Muscle of leg (tissue), 3 donors: ENCODE measurements at regions not wholly inside any gene's neighbourhood (a gene's known extent, or its start where the extent isn't known, plus 50 kb on each side); places are given as distances from the start of the nearest gene placed in this dataset.

Experiments used
- DNase-seq: peaks from one replicate; pipeline ENCODE4 v3.0.0; 2013
- H3K27ac ChIP-seq: one replicate; pipeline ENCODE4 v1.5.1; 2013; ENCODE audit warnings: mild to moderate bottlenecking, low read length, control low read depth
- H3K27me3 ChIP-seq: one replicate; pipeline ENCODE4 v1.6.1; 2013; ENCODE audit warnings: low read length; ENCODE audit not compliant: control insufficient read depth, insufficient read depth
- H3K36me3 ChIP-seq: one replicate; pipeline ENCODE4 v1.6.1; 2013; ENCODE audit warnings: low read length; ENCODE audit not compliant: control insufficient read depth, insufficient read depth
- H3K4me1 ChIP-seq: one replicate; pipeline ENCODE4 v1.6.1; 2013; ENCODE audit warnings: low read length; ENCODE audit not compliant: control insufficient read depth, insufficient read depth
- H3K4me3 ChIP-seq: one replicate; pipeline ENCODE4 v1.5.1; 2013; ENCODE audit warnings: low read length, control low read depth
- H3K9me3 ChIP-seq: replicated peaks from 2 replicates; pipeline ENCODE4 v1.6.1; 2013; ENCODE audit warnings: low read depth, low read length; ENCODE audit not compliant: control insufficient read depth
- WGBS: methylation state at CpG from one replicate; pipeline ENCODE4 v1.1.5; 2013; ENCODE audit warnings: missing lambda C conversion rate; ENCODE audit not compliant: insufficient coverage; 5-methylcytosine and 5-hydroxymethylcytosine counted together

DNA sequence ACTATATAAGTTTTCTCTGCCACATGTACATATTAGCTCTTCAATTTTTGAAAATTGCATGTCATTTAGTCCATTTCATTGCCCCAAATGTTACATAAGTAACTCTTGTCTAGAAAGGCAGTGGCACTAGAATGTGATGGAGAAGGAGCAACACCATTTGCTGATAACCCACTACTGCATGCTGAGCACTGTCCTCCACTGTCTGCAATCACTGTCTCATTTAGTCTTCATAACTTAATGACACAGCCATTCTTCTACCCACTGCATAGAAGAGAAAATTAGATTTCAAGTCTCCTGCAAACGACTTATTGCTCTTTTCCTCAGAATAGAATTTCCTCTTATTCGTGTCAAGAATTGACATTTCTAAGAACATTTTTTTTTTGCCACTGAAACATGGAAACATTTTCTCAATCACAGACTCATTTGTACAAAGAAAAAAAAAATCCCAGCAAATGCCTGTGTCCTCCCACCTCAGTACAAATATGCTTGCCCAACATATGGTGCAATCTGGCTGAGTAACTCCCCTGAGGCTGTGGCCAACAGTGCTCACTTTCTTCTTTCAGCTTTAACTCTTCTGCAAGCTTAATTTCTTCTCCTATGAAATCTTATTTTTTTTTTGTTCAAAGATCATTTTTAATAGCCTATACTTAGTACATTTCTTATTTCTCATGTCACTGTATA, 768.6 kb upstream of the HS6ST1 start:
- DNase-seq, result no peak
- Histone ChIP-seq H3K4me1 (no peaks in the 10 kb centered on the region), H3K27ac (no peak overlapping the region), H3K4me3 (no peak overlapping the region), H3K27me3 (no peaks in the 10 kb centered on the region), H3K9me3 (no peaks in the 10 kb centered on the region), H3K36me3 (no peaks in the 10 kb centered on the region)
- 71% methylated on average over 2 of the region's 2 CpGs for WGBS

DNA sequence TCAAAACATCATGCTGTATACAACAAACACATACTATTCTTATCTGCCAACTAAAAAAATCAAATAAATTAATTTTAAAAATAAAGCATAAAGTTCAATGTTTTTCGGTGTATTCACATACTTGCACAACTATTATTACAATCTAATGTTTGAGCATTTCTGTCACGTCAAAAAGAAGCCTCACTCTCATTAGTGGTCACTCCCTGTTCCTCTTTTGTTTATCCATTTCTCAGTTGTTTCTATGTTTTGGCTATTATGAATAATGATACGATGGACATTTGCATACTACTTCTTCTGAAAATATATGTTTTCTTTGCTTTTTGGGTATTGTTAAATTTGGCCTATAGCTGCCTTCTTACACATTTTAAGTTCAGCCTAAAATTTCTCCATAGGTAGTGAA, 773.0 kb upstream of the HS6ST1 start:
- DNase-seq, result no peak
- no CpG with 5 or more reads among the region's 3 CpGs for WGBS
- H3K27me3 ChIP-seq, result no peaks in the 10 kb centered on the region
- no peaks in the 10 kb centered on the region for H3K9me3 ChIP-seq
- H3K36me3 ChIP-seq, result no peaks in the 10 kb centered on the region
- H3K4me3 ChIP-seq, result no peak overlapping the region
- no peak overlapping the region for H3K27ac ChIP-seq
- H3K4me1 ChIP-seq, result no peaks in the 10 kb centered on the region

DNA sequence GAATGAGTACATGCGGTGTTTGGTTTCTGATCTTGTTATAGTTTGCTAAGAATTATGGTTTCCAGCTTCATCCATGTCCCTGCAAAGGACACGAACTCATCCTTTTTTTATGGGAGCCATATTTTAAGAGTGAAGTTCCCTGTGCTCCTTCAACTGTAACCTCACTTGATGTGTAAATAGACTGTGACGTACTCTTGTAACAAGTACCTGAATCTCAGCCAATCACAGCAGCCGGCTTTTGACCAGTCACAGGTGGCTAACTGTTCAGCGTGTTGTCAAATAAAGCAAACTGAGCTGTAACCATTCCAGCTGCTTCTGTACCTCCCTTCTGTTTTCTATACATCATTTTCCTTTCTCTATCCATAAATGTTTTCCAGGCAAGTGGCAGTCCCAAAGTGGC, 774.3 kb upstream of the HS6ST1 start:
- DNase-seq, result no peak
- Histone ChIP-seq H3K9me3 (no peaks in the 10 kb centered on the region), H3K4me1 (no peaks in the 10 kb centered on the region), H3K27me3 (no peaks in the 10 kb centered on the region), H3K4me3 (no peak overlapping the region), H3K36me3 (no peaks in the 10 kb centered on the region), H3K27ac (no peak overlapping the region)
- 20% methylated on average over 2 of the region's 5 CpGs for WGBS

DNA sequence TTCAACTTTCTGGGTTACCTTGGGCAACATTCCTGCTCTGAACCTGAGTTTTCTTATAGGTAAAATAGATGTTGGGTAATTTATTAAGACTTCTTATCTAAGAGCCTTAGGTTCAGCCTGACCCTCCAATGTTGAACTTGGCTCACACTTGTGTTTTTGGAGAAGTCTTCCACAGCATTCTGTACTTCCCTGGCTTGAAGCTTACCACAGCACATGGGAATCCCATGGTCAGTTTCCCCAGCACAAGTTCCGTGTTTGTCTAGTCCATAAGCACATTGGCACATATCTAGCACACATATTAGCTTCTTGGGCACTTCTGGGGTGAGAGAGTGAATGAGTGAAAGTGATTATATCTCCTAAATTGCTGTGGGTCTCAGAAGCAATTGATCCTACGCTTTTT, 782.5 kb upstream of the HS6ST1 start:
- no peaks in the 10 kb centered on the region for H3K9me3 ChIP-seq
- no peaks in the 10 kb centered on the region for H3K4me1 ChIP-seq
- no peak overlapping the region for H3K27ac ChIP-seq
- H3K4me3 ChIP-seq, result no peak overlapping the region
- H3K27me3 ChIP-seq, result no peaks in the 10 kb centered on the region
- no CpG with 5 or more reads among the region's 2 CpGs for WGBS
- DNase-seq, result no peak
- H3K36me3 ChIP-seq, result no peaks in the 10 kb centered on the region

DNA sequence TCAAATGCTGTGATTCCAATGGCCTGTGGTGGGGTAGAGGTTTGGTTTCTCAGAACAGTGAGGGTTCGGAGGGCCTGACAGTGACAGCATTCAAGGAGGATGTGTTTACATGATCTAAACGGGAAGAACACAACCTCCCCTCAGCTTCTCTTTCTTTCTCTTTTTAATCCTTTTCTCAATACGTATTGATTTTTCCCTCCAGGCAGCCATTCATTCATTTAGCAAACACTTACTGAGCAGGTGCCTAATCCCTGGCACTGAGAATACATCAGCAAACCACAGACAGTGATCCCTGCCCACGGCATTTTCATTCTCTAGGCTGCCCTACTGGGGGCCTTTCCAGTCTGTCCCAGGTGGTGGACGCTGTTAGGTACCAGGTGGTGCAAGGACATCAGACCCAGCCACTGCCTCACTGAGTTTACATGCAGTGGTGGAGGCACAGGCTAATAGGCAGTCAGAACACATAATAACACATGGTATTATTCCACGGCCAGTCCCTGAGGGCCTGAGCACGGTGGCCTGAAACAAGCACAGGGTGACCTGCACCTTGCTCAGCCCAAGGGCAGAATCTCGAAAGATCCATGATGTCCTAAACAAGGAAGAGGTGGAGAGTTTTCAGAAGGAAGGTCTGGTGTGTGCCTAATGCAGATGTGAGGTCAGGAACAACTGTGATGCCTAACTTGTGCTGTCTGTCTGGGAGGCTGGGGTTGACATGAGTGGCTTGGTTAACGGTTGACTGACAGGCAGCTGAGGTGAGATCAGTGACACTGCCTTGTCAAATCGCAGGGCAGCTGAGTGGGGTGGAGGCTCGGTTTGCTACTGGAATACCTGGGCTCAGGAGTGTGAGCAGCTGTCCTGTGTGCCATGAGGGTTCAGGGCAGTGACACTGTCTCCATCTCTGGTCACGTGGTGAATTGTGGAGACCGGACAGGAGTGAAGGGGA, 785.5 kb upstream of the HS6ST1 start:
- DNase-seq, result no peak
- no peaks in the 10 kb centered on the region for H3K36me3 ChIP-seq
- H3K9me3 ChIP-seq, result no peaks in the 10 kb centered on the region
- no peaks in the 10 kb centered on the region for H3K27me3 ChIP-seq
- H3K4me1 ChIP-seq, result no peaks in the 10 kb centered on the region
- H3K4me3 ChIP-seq, result no peak overlapping the region
- no peak overlapping the region for H3K27ac ChIP-seq
- 71% methylated on average over 11 of the region's 13 CpGs for WGBS

DNA sequence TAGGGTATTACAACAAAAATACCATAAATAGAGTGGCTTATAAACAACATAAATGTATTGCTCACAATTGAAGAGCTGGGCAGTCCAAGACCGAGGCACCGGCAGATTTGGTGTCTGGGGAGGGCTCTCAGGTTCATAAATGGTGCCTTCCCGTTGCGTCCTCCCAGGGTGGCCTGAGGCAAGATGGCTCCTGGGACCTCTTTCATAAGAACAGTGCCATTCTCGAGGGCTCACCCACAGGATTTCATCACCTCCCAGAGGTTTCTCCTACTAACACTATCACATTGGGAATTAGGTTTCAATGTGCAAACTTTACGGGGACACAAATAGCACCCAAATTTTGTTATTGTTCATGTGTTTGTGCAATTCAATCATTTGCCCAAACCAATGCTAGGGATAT, 793.5 kb upstream of the HS6ST1 start:
- H3K36me3 ChIP-seq, result no peaks in the 10 kb centered on the region
- H3K4me3 ChIP-seq, result no peak overlapping the region
- DNase-seq, result no peak
- 92% methylated on average over 4 of the region's 6 CpGs for WGBS
- no peaks in the 10 kb centered on the region for H3K27me3 ChIP-seq
- no peak overlapping the region for H3K27ac ChIP-seq
- H3K9me3 ChIP-seq, result no peaks in the 10 kb centered on the region
- H3K4me1 ChIP-seq, result no peaks in the 10 kb centered on the region

DNA sequence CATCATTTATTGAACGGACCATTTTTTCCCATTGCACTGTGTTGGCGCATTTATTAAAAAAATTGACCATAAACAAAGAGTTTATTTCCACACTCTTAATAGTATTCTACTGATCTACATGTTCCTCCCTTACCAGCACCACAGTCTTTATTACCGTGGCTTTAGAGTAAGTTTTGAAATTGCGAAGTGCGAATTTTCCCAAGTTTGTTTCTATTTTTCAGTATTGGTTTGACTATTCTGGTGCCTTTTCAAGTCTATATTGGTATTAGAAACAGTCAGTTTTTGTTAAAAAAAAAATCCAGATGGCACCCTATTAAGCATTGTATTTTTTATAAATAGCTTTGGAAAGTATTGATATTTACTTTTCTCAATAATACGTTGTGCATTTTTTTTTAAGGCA, 795.1 kb upstream of the HS6ST1 start:
- Histone ChIP-seq H3K27ac (no peak overlapping the region), H3K4me3 (no peak overlapping the region), H3K27me3 (no peaks in the 10 kb centered on the region), H3K9me3 (no peaks in the 10 kb centered on the region), H3K36me3 (no peaks in the 10 kb centered on the region), H3K4me1 (no peaks in the 10 kb centered on the region)
- DNase-seq, result no peak
- WGBS, result no CpG with 5 or more reads among the region's 6 CpGs

DNA sequence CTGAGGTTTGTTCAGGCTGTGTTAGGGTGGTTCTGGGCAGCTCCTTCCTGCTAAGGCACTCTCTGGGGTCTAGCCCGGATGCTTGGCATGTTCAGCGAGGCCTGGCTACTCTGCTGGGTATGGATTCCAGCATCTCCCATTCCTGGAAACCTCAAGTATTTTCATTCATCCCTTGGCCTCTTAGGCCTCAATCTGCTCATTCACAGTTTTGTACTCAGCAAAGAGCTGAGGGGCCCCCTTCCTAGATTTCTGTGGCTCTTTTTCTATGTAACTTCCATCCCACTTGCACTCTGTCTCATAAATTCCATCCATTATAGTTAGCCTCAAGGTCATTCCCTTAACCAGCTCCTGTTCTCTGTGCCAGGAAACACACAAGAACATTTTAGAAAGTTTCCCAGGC, 798.8 kb upstream of the HS6ST1 start:
- Histone ChIP-seq H3K9me3 (no peaks in the 10 kb centered on the region), H3K4me1 (no peaks in the 10 kb centered on the region), H3K27ac (no peak overlapping the region), H3K4me3 (no peak overlapping the region), H3K27me3 (no peaks in the 10 kb centered on the region), H3K36me3 (no peaks in the 10 kb centered on the region)
- DNase-seq, result peak; percentile 35
- WGBS, result 53% methylated on average over 2 of the region's 2 CpGs

DNA sequence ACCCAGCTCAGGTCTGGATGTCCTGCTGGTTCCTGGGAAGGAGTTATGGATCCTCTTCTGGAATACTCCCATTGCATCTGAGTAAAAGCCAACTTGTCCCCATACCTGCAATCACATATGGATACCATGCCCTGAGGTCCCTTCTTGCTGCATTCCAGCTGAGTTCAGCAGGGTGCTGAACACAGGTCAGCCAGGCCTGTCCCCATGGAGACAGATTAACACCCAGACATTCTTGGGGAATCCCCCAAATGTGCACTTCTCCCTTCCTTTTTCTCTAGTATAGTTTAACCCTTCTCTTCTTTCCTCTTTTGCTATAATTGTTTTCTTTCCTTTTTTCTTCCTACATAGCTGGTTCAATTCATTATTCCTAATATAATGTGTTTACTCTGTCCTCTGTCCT, 799.6 kb upstream of the HS6ST1 start:
- no peaks in the 10 kb centered on the region for H3K9me3 ChIP-seq
- H3K27me3 ChIP-seq, result no peaks in the 10 kb centered on the region
- no peak for DNase-seq
- H3K36me3 ChIP-seq, result no peaks in the 10 kb centered on the region
- no peaks in the 10 kb centered on the region for H3K4me1 ChIP-seq
- no peak overlapping the region for H3K4me3 ChIP-seq
- no peak overlapping the region for H3K27ac ChIP-seq

DNA sequence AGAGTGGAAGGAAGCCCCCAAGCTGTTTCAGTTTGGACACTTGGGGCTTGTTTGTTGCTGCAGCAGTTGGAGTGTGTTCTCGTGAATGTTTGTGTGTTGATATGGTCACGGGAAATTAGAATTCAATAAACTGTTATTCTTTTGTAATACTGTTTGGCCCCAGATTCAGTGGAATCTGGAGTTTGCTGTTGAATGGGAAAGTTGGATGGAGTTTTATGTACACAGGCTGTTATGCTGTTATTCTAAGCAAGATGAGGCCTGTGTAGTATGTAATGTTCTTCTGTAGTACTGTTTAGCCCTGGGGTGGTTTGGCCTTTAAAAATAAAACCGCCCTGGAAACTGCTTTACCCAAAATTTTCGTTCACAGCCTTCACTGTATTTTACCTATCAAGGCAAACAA, 810.4 kb upstream of the HS6ST1 start:
- 40% methylated on average over 1 of the region's 4 CpGs for WGBS
- no peak for DNase-seq
- H3K27me3 ChIP-seq, result no peaks in the 10 kb centered on the region
- H3K27ac ChIP-seq, result no peak overlapping the region
- no peaks in the 10 kb centered on the region for H3K4me1 ChIP-seq
- H3K9me3 ChIP-seq, result no peaks in the 10 kb centered on the region
- no peaks in the 10 kb centered on the region for H3K36me3 ChIP-seq
- no peak overlapping the region for H3K4me3 ChIP-seq
